ENCODE measurements at regions not wholly inside any gene's neighbourhood (a gene's known extent, or its start where the extent isn't known, plus 50 kb on each side); places are given as distances from the start of the nearest gene placed in this dataset.

DNA sequence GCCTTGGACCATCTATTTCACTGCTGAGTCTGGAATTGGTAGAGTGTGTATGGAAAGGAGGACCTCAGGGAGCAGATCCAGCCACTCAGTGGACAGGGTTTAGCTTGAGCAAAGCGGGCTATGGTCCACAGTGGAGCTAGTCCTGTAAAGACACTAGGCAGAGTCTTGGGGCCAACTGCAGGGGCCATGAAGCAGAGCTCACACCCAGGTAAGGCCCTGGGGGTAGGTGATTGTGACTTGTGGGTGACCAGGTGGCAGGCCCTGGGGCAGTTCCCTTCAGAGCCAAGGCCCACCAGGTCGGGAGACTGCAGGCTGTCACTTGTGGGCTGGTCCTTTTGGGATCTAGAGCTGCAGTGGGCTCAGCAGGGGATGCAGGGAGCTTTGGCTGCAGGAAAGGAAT, 80.8 kb upstream of the EPHB3 start:
- H4K20me1 ChIP-seq (replicated peaks; ENCODE audit: insufficient read depth) = no peaks in the 10 kb centered on the region
- H3K36me3 Mint-ChIP-seq (ENCODE audit: low read depth) = no peaks in the 10 kb centered on the region
- H3K4me3 ChIP-seq = no peak overlapping the region
- no peak overlapping the region for H2AFZ ChIP-seq
- no peak for TF ChIP-seq ZNF331 (CRISPR knock-in tag; IDR thresholded peaks at IDR 0.05; ENCODE audit: low read depth)
- TF ChIP-seq, protein P1, sequence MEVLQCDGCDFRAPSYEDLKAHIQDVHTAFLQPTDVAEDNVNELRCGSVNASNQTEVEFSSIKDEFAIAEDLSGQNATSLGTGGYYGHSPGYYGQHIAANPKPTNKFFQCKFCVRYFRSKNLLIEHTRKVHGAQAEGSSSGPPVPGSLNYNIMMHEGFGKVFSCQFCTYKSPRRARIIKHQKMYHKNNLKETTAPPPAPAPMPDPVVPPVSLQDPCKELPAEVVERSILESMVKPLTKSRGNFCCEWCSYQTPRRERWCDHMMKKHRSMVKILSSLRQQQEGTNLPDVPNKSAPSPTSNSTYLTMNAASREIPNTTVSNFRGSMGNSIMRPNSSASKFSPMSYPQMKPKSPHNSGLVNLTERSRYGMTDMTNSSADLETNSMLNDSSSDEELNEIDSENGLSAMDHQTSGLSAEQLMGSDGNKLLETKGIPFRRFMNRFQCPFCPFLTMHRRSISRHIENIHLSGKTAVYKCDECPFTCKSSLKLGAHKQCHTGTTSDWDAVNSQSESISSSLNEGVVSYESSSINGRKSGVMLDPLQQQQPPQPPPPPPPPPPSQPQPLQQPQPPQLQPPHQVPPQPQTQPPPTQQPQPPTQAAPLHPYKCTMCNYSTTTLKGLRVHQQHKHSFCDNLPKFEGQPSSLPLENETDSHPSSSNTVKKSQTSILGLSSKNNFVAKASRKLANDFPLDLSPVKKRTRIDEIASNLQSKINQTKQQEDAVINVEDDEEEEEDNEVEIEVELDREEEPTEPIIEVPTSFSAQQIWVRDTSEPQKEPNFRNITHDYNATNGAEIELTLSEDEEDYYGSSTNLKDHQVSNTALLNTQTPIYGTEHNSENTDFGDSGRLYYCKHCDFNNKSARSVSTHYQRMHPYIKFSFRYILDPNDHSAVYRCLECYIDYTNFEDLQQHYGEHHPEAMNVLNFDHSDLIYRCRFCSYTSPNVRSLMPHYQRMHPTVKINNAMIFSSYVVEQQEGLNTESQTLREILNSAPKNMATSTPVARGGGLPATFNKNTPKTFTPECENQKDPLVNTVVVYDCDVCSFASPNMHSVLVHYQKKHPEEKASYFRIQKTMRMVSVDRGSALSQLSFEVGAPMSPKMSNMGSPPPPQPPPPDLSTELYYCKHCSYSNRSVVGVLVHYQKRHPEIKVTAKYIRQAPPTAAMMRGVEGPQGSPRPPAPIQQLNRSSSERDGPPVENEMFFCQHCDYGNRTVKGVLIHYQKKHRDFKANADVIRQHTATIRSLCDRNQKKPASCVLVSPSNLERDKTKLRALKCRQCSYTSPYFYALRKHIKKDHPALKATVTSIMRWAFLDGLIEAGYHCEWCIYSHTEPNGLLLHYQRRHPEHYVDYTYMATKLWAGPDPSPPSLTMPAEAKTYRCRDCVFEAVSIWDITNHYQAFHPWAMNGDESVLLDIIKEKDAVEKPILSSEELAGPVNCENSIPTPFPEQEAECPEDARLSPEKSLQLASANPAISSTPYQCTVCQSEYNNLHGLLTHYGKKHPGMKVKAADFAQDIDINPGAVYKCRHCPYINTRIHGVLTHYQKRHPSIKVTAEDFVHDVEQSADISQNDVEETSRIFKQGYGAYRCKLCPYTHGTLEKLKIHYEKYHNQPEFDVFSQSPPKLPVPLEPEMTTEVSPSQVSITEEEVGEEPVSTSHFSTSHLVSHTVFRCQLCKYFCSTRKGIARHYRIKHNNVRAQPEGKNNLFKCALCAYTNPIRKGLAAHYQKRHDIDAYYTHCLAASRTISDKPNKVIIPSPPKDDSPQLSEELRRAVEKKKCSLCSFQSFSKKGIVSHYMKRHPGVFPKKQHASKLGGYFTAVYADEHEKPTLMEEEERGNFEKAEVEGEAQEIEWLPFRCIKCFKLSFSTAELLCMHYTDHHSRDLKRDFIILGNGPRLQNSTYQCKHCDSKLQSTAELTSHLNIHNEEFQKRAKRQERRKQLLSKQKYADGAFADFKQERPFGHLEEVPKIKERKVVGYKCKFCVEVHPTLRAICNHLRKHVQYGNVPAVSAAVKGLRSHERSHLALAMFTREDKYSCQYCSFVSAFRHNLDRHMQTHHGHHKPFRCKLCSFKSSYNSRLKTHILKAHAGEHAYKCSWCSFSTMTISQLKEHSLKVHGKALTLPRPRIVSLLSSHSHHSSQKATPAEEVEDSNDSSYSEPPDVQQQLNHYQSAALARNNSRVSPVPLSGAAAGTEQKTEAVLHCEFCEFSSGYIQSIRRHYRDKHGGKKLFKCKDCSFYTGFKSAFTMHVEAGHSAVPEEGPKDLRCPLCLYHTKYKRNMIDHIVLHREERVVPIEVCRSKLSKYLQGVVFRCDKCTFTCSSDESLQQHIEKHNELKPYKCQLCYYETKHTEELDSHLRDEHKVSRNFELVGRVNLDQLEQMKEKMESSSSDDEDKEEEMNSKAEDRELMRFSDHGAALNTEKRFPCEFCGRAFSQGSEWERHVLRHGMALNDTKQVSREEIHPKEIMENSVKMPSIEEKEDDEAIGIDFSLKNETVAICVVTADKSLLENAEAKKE (CRISPR knock-in tag; IDR thresholded peaks at IDR 0.05) = no peak
- TF ChIP-seq, protein P2, sequence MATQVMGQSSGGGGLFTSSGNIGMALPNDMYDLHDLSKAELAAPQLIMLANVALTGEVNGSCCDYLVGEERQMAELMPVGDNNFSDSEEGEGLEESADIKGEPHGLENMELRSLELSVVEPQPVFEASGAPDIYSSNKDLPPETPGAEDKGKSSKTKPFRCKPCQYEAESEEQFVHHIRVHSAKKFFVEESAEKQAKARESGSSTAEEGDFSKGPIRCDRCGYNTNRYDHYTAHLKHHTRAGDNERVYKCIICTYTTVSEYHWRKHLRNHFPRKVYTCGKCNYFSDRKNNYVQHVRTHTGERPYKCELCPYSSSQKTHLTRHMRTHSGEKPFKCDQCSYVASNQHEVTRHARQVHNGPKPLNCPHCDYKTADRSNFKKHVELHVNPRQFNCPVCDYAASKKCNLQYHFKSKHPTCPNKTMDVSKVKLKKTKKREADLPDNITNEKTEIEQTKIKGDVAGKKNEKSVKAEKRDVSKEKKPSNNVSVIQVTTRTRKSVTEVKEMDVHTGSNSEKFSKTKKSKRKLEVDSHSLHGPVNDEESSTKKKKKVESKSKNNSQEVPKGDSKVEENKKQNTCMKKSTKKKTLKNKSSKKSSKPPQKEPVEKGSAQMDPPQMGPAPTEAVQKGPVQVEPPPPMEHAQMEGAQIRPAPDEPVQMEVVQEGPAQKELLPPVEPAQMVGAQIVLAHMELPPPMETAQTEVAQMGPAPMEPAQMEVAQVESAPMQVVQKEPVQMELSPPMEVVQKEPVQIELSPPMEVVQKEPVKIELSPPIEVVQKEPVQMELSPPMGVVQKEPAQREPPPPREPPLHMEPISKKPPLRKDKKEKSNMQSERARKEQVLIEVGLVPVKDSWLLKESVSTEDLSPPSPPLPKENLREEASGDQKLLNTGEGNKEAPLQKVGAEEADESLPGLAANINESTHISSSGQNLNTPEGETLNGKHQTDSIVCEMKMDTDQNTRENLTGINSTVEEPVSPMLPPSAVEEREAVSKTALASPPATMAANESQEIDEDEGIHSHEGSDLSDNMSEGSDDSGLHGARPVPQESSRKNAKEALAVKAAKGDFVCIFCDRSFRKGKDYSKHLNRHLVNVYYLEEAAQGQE (IDR thresholded peaks at IDR 0.05; ENCODE audit: unreplicated experiment) = no peak
- no peak for TF ChIP-seq POLR2AphosphoS5 (IDR thresholded peaks at IDR 0.05; ENCODE audit: low read depth)
- no peak for TF ChIP-seq ZNF114 (CRISPR knock-in tag; IDR thresholded peaks at IDR 0.05)
- TF ChIP-seq CREB1 (CRISPR knock-in tag; IDR thresholded peaks at IDR 0.05; ENCODE audit: low read depth) = no peak
- no peak for TF ChIP-seq STAT1 (IDR thresholded peaks at IDR 0.05; ENCODE audit: unreplicated experiment)
- no peak for TF ChIP-seq ETS1 (IDR thresholded peaks at IDR 0.05)
- no peak for TF ChIP-seq NANOG (IDR thresholded peaks at IDR 0.05; ENCODE audit: borderline replicate concordance)
- no peak for TF ChIP-seq EZH2 (IDR thresholded peaks at IDR 0.05; ENCODE audit: low read depth, unreplicated experiment)
- TF ChIP-seq JUNB (IDR thresholded peaks at IDR 0.05; ENCODE audit: unreplicated experiment) = no peak
- TF ChIP-seq CTCF (conservative IDR thresholded peaks at IDR 0.05; ENCODE audit: low read depth in 2 of 2) = no peak
- TF ChIP-seq EZH2phosphoT487 (IDR thresholded peaks at IDR 0.05; ENCODE audit: unreplicated experiment) = no peak
- H3K27me3 Mint-ChIP-seq (ENCODE audit: insufficient read depth, low read depth, poor library complexity) = no peaks in the 10 kb centered on the region
- ATAC-seq = no peak
- H3K9me2 ChIP-seq (ENCODE audit: insufficient read depth) = no peaks in the 10 kb centered on the region
- no peaks in the 10 kb centered on the region for H3K4me1 ChIP-seq (ENCODE audit: insufficient read depth)
- H3K27ac Mint-ChIP-seq = no peak overlapping the region
- no peak overlapping the region for H3K4me2 ChIP-seq
- H3K36me3 ChIP-seq (ENCODE audit: insufficient read depth) = no peaks in the 10 kb centered on the region
- no peak overlapping the region for H3K27ac ChIP-seq (ENCODE audit: low read depth)
- no peaks in the 10 kb centered on the region for H3K27me3 ChIP-seq (ENCODE audit: insufficient read depth)
- H3K4me1 Mint-ChIP-seq = peaks cover 3% of the 10 kb centered on the region; the same call in 1 of the 3 replicates
- H3K4me3 Mint-ChIP-seq = no peak overlapping the region
- H3K79me2 ChIP-seq (replicated peaks; ENCODE audit: insufficient read depth) = no peaks in the 10 kb centered on the region
- no peak for DNase-seq (ENCODE audit: low spot score)
- H3K9me3 Mint-ChIP-seq = no peaks in the 10 kb centered on the region
- H3F3A ChIP-seq (replicated peaks; ENCODE audit: low read depth) = no peaks in the 10 kb centered on the region

Data from GM23338 (cell line).